MV-4-11 (cell line): ENCODE measurements at regions not wholly inside any gene's neighbourhood (a gene's known extent, or its start where the extent isn't known, plus 50 kb on each side); places are given as distances from the start of the nearest gene placed in this dataset.

Experiments used
- DNase-seq: peaks from one replicate; lab custom pipeline; 2025; lab: John Stamatoyannopoulos, UW

DNA sequence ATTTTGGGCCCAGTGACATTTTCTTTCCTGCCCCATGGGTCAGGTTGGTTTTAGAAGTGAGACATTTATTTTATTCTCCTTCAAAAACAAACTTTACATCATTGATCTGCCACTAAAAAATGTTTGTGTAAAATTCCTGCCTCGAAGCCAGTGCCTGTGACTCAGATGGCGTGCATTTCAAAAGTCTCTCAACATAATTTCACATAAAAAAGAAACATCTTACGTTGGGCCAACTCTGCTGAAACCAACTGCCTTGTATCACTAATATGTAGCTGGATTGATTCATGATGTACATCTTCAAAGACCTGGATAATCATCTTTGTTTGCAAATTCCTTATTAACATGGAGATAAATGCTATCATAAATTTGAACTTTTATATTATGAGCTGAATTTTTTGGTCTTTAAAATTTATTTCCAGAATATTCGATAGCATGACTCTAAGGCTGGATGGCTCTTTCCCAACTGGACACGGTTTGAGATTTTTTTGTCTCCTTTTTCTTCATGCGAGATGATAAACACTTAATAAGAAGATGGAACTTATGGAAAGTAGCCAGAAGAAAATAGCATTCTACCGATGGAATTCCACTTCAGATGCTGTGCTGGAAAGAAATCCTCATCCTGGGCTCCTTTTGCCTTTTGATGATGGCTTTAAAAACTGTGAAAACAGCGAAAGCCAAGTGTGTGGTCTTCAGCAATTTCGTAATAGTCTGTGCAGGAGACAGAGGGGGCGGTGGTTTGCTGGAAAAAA, 420.5 kb downstream of the FGF9 start:
- no peak for DNase-seq

DNA sequence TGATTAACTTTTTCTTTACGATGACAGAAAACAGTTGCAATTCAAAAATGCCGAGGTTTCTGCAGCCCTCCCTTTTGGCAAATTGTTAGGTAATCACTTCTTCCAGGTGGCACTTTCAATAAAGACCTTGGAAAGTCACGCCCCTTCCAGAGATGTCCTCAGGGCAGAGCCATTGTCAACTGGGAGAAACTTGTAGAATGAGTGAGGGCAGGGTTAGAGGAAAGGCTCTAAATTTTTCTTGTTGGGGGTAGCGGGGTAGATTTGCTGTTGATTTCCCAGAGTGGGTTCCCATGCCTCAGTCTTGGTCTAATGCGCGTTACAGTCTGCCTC, 421.1 kb downstream of the FGF9 start:
- DNase-seq: peak; percentile 18

DNA sequence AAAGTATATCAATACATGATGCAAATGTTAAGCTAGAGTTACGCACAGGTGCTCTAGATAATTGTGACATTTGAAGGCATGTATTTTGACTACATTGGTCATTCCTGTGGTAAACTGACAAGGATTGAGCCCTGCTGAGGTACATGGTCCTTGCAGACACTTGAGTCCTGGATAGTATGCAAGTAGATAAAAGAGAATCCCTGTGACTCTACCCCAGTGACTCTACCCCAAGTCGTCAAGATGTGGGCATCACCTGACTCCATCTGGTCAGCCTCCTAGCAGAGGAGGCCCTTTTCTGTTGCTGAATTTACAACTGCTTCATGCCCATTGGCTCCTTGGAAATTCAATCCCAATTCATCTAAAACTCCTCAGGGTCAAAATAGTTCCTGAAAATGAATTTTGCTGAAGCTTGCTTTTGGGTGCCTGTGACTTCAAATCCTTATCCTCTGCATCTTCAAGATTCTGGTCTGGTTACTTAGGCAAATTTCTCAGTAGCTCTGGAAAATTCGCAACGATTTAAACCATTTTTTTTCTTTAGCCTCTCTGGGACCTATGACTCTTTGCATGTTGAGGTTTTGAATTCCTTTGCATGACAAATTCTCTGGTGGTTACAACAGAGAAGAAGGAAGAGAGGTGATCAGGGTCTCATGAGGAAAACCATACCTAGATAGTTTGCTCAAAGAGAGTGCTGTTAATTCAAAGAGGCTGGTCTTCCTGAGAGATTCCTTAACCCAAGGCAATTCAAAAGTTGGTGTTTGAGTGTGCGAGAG, 422.1 kb downstream of the FGF9 start:
- no peak for DNase-seq

DNA sequence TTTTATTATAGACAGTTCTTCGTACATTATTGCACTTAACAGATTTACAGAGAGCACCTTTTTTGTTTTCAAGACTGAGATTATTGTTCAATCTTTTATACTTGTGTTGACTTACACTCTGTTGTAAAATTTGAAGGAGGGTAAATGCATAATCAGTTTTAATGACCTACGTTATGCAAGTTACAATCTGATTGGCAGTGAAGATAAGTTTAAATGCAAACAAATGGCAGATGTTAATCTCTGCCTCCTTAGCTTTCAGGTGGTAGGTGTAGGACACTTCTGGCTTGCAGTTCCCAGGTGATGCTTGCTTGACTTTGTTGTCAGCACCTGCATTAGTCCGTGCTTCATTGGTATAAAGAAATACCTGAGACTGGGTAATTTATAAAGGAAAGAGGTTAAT, 424.9 kb downstream of the FGF9 start:
- DNase-seq: no peak

DNA sequence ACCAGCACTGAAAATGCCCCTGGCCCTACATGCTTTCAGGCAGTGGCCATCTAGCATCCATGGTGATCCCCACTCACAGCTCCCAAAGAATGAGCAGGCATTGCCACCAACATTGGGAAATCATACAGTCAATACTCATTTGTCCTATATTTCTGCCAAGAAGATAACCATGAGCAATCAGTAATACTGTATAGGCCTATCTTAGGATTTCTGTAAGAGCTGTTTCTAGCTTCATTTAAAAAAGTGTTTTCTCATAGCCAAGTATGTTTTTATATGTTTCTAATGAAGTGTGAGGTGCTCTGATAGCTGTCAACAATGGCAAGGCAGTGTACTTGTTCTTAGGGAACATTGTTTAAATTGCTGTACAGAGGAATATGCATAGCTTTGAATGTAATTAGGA, 428.7 kb downstream of the FGF9 start:
- DNase-seq: no peak

DNA sequence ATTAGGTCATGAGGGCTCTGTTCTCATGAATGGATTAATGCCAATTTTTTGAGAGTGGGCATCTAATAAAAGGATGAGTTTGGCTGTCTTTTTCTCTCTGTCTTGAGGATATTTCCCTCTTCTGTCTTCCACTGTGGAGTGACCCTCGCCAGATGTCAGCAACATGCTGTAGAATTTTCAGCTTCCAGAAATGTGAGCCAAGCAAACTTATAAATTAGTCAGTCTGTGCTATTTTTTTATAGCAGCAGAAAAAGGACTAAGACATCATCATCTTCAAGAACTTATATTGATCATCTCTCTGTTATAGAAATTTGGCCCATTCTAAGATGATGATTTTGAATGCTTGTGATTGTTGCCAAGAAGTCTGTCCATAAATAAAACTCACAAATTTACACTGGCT, 431.4 kb downstream of the FGF9 start:
- no peak for DNase-seq

DNA sequence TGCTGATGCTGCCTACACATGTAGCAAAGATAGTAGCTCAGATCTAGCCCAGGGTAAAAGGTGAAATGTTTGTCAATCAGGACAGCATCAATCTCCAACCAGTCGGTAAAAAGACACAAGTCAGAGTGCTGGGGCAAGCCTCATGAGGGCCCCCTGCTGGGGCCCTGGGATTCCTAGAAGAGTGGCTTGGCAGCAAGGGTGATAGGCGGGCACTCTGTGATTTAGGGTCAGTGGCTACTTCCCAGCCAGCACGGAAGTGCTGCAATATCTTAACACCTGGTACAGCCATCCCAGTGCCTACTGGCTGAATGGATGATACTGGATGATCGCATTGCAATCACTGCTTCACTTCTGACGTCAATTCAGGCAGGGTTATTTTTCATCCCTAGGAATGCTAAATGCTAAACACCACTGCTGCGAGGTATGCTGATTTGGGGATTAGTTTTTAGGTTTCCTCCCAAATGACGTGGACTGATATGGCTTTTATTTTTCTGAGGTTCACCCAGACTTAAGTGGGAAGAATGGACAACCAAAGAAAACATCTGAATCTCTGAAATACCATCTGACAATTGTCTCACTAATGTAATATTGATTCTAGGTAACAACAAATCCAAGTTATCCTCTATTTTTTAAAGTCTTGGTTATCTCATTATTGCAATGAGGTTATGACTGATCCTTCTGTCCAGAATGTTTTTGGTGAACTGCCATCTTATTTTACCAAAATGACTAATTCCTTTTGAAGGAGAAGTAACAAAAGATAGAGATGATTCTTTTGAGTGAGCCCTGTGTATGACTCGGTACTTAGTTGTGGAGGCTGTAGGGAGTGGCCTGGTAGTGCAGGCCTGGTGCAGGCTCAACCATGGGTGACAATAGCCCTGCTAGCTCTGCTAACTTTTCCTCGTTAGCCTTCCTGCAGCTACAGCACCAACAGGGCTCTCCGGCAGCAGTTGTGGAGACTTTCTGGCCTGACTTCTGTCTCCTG, 432.5 kb downstream of the FGF9 start:
- no peak for DNase-seq

DNA sequence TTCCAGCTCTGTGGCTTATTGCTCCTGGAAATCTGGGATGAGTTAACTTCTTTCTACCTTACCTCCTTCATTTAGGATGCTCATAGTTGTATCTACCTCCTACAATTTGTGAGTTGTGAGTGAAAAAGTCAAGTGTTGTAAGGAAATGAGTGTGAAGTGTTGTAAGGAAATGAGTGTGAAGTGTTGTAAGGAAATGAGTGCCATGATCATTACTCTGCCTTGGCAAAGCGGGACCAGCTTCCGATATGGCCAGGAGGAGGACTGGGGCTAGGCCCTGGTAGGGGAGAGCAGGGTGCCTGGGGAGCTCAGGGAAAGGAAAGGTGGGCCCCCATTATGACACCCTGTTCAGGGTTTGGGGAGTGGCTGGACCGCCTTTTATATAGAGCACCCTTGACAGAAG, 435.2 kb downstream of the FGF9 start:
- no peak for DNase-seq

DNA sequence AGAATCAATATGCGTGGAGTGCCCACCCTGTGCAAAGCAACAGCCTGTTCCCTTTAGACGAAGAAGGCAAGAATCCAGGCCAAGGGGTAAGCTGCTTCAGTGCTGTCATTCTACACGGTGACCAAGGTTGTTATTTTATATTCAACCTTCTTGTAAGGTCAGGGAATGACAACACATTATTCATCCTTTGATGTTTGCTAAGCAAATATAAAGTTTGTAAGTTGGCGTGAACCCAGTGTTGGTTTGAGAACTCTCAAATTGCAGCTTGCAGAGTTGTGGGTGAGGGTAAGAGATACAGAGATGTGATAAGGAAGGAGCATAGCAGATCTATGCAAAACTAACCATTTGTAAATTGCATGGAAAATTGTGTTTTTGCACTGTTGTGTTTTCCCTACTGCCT, 436.7 kb downstream of the FGF9 start:
- no peak for DNase-seq

DNA sequence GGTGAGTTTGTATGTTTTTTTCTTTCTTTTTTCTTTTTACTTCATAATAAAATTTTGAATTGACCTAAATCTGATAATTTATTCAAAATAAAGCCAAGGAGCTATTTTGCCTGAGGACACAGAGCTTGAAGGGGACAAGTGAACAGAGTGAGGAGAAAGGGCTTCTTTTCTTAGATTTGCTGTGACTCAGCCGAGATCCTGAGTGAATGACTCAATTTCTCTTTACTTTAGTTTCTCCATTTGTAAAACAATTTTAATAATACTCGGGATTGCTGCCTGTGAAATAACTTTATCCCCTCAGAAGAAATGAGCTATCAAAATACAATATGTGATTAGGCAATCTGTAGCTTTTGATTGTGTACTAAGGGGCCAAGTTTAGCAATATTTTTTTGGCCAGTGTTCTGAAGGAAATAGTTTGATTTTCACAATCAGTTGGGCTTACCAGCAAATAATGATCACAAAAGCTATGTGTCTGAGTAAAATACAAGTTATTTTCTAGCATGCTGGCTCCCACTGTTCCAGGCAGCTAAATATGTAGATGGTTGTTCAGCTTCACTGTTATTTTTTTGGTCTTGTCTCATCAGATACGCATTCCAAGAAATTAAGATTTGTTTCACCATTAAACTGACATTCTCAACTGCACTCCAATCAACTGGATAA, 437.5 kb downstream of the FGF9 start:
- no peak for DNase-seq

DNA sequence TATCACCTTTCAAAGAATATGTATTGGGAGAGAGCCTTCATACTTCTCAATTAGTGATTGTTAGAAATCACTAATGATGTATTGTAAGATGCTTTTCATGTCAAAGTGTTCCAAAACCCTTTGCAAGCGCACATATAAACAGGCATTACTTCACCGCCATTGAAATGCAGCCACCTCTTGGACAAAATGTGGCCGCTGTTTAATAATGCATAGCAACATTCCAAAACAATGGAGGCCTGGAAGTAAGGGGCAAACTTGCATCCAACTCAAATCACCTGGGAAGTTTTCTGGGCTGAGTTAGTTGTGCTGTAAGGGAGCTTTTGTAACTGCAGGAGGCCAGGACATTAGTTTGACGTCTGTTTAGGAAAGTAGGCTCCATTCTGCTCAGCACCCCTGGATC, 438.1 kb downstream of the FGF9 start:
- no peak for DNase-seq

DNA sequence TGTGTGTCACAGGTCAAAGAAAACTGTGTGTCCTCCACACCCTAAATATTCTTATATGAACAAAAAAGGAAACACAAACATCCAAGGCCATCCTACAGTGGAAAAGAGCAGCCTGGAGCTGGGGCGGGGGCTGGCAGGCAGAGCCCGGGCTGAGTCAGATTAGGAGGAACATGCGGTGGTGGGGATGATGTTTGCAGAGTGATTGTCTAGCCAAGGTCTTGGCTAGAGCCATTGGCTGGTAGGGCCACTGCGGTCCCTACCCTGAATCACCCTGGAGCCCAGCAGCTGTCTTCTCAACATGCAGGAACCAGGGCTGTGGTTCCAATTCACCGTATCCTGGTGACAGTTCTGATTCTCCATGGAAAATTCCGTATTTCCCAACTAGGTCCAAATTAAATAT, 439.5 kb downstream of the FGF9 start:
- DNase-seq: no peak

DNA sequence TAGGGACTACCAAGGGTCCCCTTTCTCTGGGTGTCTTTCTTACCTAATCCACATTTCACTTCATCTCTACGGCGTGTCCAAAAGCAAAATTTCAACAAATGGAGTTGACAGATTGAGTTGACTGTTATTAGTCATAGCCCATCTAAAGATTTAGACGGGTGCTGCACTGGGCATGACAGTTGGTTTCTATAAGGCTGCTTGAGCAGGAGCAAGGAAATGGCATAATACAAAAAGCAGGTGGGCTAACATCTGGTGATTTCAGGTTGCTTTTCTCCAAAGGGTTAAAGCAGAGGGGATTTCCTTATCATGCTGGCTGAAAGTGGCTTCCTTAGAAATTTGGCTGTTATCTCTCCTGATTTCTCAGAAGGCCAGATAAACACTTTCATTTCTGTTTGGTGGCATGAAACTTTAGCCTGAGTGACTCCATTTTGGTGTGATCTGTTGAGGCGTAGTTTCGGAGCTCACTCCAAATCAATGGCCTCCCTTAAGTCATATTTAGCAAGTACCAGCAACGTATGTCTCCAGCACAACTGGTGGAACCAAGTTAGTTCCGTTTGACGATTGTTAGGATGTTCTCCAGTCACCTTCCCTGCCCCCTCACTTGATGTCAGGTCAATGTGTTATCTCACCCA, 440.4 kb downstream of the FGF9 start:
- no peak for DNase-seq

DNA sequence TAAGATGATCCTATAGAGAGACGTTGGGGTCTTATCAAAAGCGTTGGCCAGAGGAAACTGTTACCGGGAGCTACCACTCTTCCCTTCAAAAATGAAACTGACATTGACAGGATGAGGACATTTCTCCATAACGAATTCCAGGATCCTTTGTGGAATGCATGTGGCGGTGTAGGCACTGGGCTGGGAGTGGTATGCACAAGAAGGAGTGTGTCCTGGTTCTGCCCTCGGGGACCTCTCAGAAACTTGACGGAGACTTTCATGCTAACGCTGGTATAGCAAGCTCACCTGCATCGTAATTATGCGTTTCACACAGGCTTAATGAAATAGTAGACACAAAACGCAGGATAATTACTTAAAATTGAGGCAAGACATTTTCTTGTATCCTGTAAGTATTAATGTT, 441.1 kb downstream of the FGF9 start:
- no peak for DNase-seq

DNA sequence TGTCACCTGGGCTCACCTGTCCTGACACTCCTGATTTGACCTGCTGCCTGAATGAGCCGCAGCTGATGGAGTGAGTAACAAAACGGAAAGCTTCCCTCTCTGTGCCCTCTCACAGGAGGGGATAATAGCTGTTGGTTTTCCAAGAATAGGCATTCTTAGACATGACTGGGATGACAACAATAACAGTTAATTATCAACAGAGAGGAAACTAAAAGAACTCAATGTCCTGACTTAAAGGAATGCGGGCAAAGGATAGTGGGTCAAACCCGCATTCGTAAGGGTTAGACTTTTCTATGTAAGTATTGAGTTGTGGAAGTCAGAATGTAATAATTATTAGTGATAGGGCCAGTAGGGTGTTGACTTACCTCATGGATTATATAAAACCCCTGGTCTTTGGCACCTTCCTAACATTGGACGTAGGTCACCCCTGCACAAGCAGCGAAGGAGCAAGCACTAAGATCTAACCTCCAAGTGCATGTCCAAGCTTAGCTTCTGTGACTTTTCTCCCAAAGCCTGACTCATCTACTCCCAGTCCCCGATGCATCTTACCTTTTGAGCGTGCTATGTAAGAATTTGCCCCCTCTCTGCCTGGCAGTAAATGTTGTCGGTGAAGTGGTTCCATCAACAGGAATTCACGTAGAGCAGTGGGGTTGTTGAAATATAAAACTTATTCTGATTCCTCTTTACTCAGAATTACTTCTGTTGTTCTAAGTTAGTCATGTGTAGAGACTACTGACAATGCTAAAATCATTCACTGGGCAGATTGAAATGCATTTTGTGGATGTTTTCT, 442.3 kb downstream of the FGF9 start:
- no peak for DNase-seq

DNA sequence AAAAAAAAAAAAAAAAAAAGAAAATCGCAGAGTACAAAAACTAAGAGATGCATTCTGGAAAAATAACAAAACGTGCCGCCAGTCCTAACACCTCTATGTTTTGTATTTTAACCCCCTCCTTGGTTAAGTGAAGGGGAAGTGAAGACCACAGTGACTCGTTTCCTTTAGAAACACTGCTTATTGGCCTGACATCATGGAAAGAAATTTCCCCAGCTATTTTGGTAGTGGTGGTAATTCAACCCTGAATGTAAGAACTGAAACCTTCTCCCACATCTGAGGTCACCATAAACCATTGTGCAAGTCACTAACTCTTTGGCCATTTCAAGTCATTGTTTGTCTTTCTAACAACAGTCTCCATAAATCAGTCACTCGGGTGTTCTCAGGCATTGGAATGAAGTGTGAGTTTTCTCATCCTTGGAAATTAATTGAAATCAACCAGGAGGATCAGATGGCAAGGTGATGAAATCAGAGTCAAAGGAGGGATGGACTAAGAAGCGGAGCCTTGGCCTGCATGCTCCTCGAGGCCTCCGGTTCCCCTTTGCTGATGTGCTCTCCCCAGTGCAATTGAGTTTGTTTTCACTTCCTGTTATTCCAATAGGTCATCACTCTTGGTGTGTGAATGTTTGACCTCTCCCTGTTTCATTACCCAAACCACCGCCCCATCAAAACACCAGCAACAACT, 443.9 kb downstream of the FGF9 start:
- DNase-seq: peak; percentile 100

DNA sequence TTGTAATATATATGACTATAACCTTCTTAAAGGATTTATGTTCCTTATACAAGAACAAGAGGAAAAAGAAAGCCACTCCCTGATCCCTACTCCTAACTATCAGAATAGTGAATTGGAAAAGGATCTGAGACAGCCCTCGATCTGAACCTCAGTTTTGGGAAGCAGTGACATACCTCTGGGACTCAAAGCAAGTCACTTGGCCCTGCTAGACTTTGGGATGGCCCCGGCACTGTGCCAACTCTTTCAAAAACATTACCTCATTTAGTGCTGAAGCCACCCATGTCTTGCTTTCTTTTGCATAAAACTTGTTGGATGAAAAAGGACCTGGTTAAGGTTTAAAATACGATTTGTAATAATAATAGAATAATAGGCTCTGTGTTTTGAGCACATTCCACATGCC, 447.3 kb downstream of the FGF9 start:
- no peak for DNase-seq

DNA sequence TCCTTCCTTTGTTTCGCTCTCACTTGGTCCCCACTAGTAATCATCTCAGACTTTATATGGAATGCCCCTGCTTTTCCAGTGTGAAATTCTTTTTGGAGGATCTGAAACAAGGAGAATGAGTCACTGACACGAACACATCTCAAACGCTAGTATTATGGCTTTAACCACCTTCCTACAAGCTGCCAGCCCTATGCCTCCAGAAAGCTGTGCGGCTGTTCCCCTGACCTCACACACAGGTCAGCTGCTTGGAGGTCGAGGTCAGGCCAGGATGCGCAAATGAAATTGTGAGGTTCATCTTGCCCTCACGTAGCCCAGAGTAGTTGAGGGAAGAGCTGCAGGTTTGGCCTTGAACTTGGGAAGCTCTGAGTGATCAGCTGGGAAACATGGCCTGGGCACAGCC, 449.8 kb downstream of the FGF9 start:
- DNase-seq: peak; percentile 51

DNA sequence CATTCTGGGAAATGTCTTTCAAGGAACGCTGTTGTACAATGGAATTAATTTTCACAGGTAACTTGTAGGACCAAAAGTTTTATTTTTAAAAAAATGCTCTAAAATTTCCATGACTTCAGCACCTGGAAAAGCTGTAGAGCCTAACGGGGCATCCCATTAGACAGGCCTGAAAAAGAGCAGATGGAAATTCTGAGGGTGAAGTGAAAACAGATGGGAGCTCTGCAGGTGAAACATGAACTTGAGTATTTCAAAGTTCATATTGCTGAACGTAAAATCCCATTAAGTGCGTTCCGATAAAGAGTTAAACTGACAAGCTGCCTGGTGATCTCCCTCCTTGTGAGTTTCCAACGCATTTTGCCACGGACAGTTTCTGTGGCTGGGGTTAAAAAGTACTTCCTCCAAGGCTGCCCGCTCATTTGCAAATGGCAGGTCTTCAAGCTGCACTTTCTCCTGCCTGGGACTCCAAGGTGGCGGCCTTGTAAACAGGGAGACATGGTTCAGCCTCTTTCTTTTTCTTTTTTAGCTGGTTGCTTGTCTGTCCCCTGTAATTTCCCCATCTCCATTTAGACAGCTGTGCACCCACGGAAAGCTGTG, 450.4 kb downstream of the FGF9 start:
- DNase-seq: peak; percentile 69
